Endodermal cell (in vitro differentiated cells): ENCODE measurements at regions not wholly inside any gene's neighbourhood (a gene's known extent, or its start where the extent isn't known, plus 50 kb on each side); places are given as distances from the start of the nearest gene placed in this dataset.

Experiments
- DNase-seq: peaks from one replicate; pipeline ENCODE4 v3.0.0-alpha.2; 2017
- H3K27ac ChIP-seq: 2 replicates; pipeline ENCODE4 v1.5.1; 2013; ENCODE audit warnings: mild to moderate bottlenecking, low read depth, low read length, moderate library complexity
- H3K27me3 ChIP-seq: 2 replicates; pipeline ENCODE4 v1.6.1; 2013; ENCODE audit warnings: mild to moderate bottlenecking, low read length, moderate library complexity; ENCODE audit not compliant: insufficient read depth, control insufficient read depth, poor library complexity, severe bottlenecking
- H3K36me3 ChIP-seq: 2 replicates; pipeline ENCODE4 v1.7.0; 2013; ENCODE audit warnings: mild to moderate bottlenecking, low read length, moderate library complexity; ENCODE audit not compliant: control insufficient read depth, insufficient read depth
- H3K4me1 ChIP-seq: one replicate; pipeline ENCODE4 v1.7.0; 2013; ENCODE audit warnings: low read length; ENCODE audit not compliant: control insufficient read depth, insufficient read depth
- H3K4me3 ChIP-seq: 2 replicates; pipeline ENCODE4 v1.5.1; 2013; ENCODE audit warnings: mild to moderate bottlenecking, low read length, moderate library complexity
- H3K9ac ChIP-seq: 2 replicates; pipeline ENCODE4 v1.6.1; 2013; ENCODE audit warnings: mild to moderate bottlenecking, low read length, moderate library complexity; ENCODE audit not compliant: poor library complexity, severe bottlenecking; ENCODE audit errors: extremely low read depth
- H3K9me3 ChIP-seq: 2 replicates; pipeline ENCODE4 v1.6.1; 2013; ENCODE audit warnings: mild to moderate bottlenecking, low read length, moderate library complexity; ENCODE audit not compliant: control insufficient read depth
- H3K27ac Mint-ChIP-seq: 2 replicates; pipeline ENCODE4 v1.8.0; 2020; ENCODE audit warnings: mixed read lengths
- H3K27me3 Mint-ChIP-seq: 2 replicates; pipeline ENCODE4 v1.8.0; 2021; ENCODE audit warnings: mild to moderate bottlenecking, mixed read lengths; ENCODE audit not compliant: insufficient read depth
- H3K36me3 Mint-ChIP-seq: 2 replicates; pipeline ENCODE4 v1.8.0; 2020; ENCODE audit warnings: low read depth, mixed read lengths
- H3K4me1 Mint-ChIP-seq: 2 replicates; pipeline ENCODE4 v1.8.0; 2020; ENCODE audit warnings: mixed read lengths
- H3K4me3 Mint-ChIP-seq: 2 replicates; pipeline ENCODE4 v1.8.0; 2020; ENCODE audit warnings: mild to moderate bottlenecking, moderate library complexity, mixed read lengths
- H3K9me3 Mint-ChIP-seq: 2 replicates; pipeline ENCODE4 v1.8.0; 2020; ENCODE audit warnings: mild to moderate bottlenecking, mixed read lengths
- CTCF ChIP-seq: fragments of 200-600 bp; sonication (generic); conservative IDR thresholded peaks from 2 replicates; pipeline ENCODE4 v1.5.0; 2021; ENCODE audit warnings: antibody characterized with exemption, mild to moderate bottlenecking
- WGBS, 2 experiments: methylation state at CpG; one replicate each; pipeline versions ENCODE4 v1.1.5 to v1.1.7; 2013; ENCODE audit warnings: missing lambda C conversion rate in 2 of 2, mixed read lengths in 1 of 2; ENCODE audit not compliant: insufficient coverage in 1 of 2, insufficient read length in 1 of 2; 5-methylcytosine and 5-hydroxymethylcytosine counted together

GRCh38 chr14:43157661-43158060 is 1349.4 kb downstream of the FSCB start:
- Histone ChIP-seq H3K9me3 (no peaks in the 10 kb centered on the region), H3K27ac (no peak overlapping the region), H3K27me3 (no peaks in the 10 kb centered on the region), H3K4me1 (no peaks in the 10 kb centered on the region), H3K36me3 (no peaks in the 10 kb centered on the region), H3K4me3 (no peak overlapping the region), H3K9ac (no peak overlapping the region)
- TF ChIP-seq CTCF, result no peak
- Mint-ChIP-seq H3K4me3 (no peak overlapping the region), H3K36me3 (no peaks in the 10 kb centered on the region), H3K27me3 (no peaks in the 10 kb centered on the region), H3K4me1 (no peaks in the 10 kb centered on the region), H3K27ac (no peak overlapping the region), H3K9me3 (no peaks in the 10 kb centered on the region)
- DNase-seq, result no peak
- WGBS, 2 experiments, result no CpG with 5 or more reads among the region's 2 CpGs

GRCh38 chr14:43155924-43156323 is 1351.2 kb downstream of the FSCB start:
- Histone ChIP-seq H3K4me1 (no peaks in the 10 kb centered on the region), H3K9ac (no peak overlapping the region), H3K36me3 (no peaks in the 10 kb centered on the region), H3K27ac (no peak overlapping the region), H3K27me3 (no peaks in the 10 kb centered on the region), H3K4me3 (no peak overlapping the region), H3K9me3 (no peaks in the 10 kb centered on the region)
- Mint-ChIP-seq H3K4me1 (no peaks in the 10 kb centered on the region), H3K4me3 (no peak overlapping the region), H3K9me3 (no peaks in the 10 kb centered on the region), H3K36me3 (no peaks in the 10 kb centered on the region), H3K27ac (no peak overlapping the region), H3K27me3 (no peaks in the 10 kb centered on the region)
- DNase-seq, result no peak
- no peak for TF ChIP-seq CTCF
- 90 to 96% methylated on average over 1 to 2 of the region's 2 CpGs for WGBS, 2 experiments

- Histone ChIP-seq H3K4me3 (no peak overlapping the region), H3K27me3 (no peaks in the 10 kb centered on the region), H3K27ac (no peak overlapping the region), H3K9me3 (no peaks in the 10 kb centered on the region), H3K9ac (no peak overlapping the region), H3K4me1 (no peaks in the 10 kb centered on the region), H3K36me3 (no peaks in the 10 kb centered on the region)
- no peaks in the 10 kb centered on the region for H3K36me3 Mint-ChIP-seq
- no peaks in the 10 kb centered on the region for H3K27me3 Mint-ChIP-seq
- no peaks in the 10 kb centered on the region for H3K9me3 Mint-ChIP-seq
- no peak for DNase-seq
- TF ChIP-seq CTCF, result no peak
- no peaks in the 10 kb centered on the region for H3K4me1 Mint-ChIP-seq
- no peak overlapping the region for H3K27ac Mint-ChIP-seq
- 89% methylated on average over 1 of the region's 1 CpG; no CpG with 5 or more reads in 1 of the 2 experiments for WGBS, 2 experiments
- H3K4me3 Mint-ChIP-seq, result no peak overlapping the region
These were observed 1351.8 kb downstream of the FSCB start for GRCh38 chr14:43155258-43155657.
